Prostate gland (tissue), 2 donors: ENCODE measurements at regions not wholly inside any gene's neighbourhood (a gene's known extent, or its start where the extent isn't known, plus 50 kb on each side); places are given as distances from the start of the nearest gene placed in this dataset.

Source experiments
- DNase-seq: peaks from one replicate; pipeline ENCODE4 v3.0.0-alpha.2; 2019; ENCODE audit warnings: low spot score
- H3K27ac ChIP-seq, 2 donors: fragments of 200-600 bp; sonication (generic); 2 replicates each; pipeline ENCODE4 v1.5.1; 2017 to 2019
- H3K27me3 ChIP-seq: fragments of 200-600 bp; sonication (generic); replicated peaks from 2 replicates; pipeline ENCODE4 v1.5.1; 2019; ENCODE audit not compliant: insufficient read depth
- H3K36me3 ChIP-seq, 2 donors: fragments of 200-600 bp; sonication (generic); 1 replicate in 1 of 2; 2 replicates in 1 of 2; pipeline versions ENCODE4 v1.5.1 to v1.8.1; 2017 to 2019
- H3K4me1 ChIP-seq: fragments of 200-600 bp; sonication (generic); replicated peaks from 2 replicates; pipeline ENCODE4 v1.5.1; 2019
- H3K4me3 ChIP-seq, 2 donors: fragments of 200-600 bp; sonication (generic); 2 replicates each; pipeline ENCODE4 v1.5.1; 2017 to 2019
- H3K9me3 ChIP-seq: fragments of 200-600 bp; sonication (generic); 2 replicates; pipeline ENCODE4 v1.5.1; 2017
- POLR2A ChIP-seq: fragments of 450-650 bp; IDR thresholded peaks from one replicate; pipeline ENCODE4 v1.6.1; 2016; ENCODE audit warnings: antibody characterized with exemption, mild to moderate bottlenecking
- POLR2AphosphoS5 ChIP-seq: sonication (generic); formaldehyde crosslinking; IDR thresholded peaks from one replicate; pipeline ENCODE4 v1.6.1; 2017; ENCODE audit warnings: antibody characterized with exemption
- WGBS: methylation state at CpG from one replicate; pipeline ENCODE4 v1.1.5; 2018; 5-methylcytosine and 5-hydroxymethylcytosine counted together
- intact Hi-C: fragments of 100-400 bp; cut with DNase I; formaldehyde crosslinking; loops from one replicate; pipeline ENCODE4 v1.14.2; 2022
- TF ChIP-seq, protein P1 (sequence below), 4 experiments: fragments of 200-600 bp in 2 of 4; fragments of 450-650 bp in 2 of 4; sonication (generic) in 2 of 4; IDR thresholded peaks; 1 replicate in 3 of 4; 2 replicates in 1 of 4; pipeline ENCODE4 v1.5.1; 2016 to 2019; ENCODE audit warnings: antibody characterized with exemption in 4 of 4, mild to moderate bottlenecking in 2 of 4, moderate library complexity in 2 of 4

DNA sequence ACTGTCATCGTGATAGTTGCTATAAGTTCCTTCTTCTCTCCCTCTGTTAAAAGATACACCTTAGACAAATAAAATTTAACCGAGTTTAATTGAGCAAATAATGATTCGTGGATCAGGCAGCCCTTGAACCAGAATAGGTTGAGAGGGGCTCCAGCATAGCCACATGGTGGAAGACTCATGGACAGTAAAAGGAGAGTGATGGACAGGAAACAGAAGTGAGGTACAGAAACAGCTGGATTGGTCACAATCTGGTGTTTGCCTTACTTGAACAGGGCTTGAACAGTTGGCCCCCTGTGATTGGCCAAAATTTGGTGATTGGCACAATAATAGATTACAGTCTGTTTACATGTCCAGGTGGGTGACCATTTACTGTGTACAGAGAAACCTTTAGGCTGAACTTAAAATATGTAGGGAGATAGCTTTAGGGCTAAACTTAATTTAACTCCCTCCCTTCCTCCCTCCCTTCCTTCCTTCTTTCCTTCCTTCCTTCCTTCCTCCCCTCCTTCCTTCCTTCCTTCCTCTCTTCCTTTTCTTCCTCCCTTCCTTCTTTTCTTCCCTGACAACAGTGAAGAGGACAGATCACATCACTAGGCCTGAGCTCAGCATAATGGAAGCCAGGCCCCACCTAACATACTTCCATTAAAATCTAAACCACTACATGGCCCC is 531.8 kb upstream of the JARID2 start:
- 68% methylated on average over 3 of the region's 3 CpGs for WGBS
- TF ChIP-seq POLR2AphosphoS5 (no peak), POLR2A (no peak)
- TF ChIP-seq, protein P1, sequence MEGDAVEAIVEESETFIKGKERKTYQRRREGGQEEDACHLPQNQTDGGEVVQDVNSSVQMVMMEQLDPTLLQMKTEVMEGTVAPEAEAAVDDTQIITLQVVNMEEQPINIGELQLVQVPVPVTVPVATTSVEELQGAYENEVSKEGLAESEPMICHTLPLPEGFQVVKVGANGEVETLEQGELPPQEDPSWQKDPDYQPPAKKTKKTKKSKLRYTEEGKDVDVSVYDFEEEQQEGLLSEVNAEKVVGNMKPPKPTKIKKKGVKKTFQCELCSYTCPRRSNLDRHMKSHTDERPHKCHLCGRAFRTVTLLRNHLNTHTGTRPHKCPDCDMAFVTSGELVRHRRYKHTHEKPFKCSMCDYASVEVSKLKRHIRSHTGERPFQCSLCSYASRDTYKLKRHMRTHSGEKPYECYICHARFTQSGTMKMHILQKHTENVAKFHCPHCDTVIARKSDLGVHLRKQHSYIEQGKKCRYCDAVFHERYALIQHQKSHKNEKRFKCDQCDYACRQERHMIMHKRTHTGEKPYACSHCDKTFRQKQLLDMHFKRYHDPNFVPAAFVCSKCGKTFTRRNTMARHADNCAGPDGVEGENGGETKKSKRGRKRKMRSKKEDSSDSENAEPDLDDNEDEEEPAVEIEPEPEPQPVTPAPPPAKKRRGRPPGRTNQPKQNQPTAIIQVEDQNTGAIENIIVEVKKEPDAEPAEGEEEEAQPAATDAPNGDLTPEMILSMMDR (IDR thresholded peaks at IDR 0.05) = no peak
- intact Hi-C loops = no loop called here

DNA sequence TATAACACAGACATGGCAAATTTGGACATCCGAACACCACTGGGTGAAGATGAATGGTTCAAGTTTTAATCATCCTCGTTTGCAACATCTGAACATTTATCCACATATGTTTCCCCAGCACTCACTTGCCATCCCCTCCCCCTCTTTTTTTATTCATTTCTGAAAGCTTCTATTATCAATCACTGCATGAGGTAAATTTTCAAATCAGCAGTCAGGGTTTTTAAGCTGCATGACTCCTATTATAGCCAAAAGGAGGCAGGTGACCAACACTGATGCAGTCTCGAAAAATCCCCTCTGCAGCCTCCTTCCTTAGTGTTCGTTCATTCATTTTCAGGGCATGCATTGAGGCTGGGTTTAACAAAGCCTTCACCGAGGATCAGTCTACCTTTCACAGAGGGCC is 530.8 kb upstream of the JARID2 start:
- TF ChIP-seq POLR2A = no peak
- no peak for TF ChIP-seq POLR2AphosphoS5
- TF ChIP-seq, protein P1 (IDR thresholded peaks at IDR 0.05) = no peak
- Histone ChIP-seq H3K27me3 (no peaks in the 10 kb centered on the region), H3K4me3 (no peak overlapping the region), H3K4me1 (no peaks in the 10 kb centered on the region), H3K27ac (no peak overlapping the region), H3K36me3 (no peaks in the 10 kb centered on the region), H3K9me3 (no peaks in the 10 kb centered on the region)
- intact Hi-C loops = no loop called here
- WGBS = 96% methylated on average over 5 of the region's 5 CpGs
- DNase-seq = no peak

More for the DNA sequence above, 531.8 kb upstream of the JARID2 start:
- no peaks in the 10 kb centered on the region for H3K9me3 ChIP-seq
- H3K27me3 ChIP-seq = no peaks in the 10 kb centered on the region
- H3K4me1 ChIP-seq = no peaks in the 10 kb centered on the region
- no peak overlapping the region for H3K4me3 ChIP-seq
- H3K36me3 ChIP-seq = no peaks in the 10 kb centered on the region
- H3K27ac ChIP-seq = no peak overlapping the region
- DNase-seq = no peak

DNA sequence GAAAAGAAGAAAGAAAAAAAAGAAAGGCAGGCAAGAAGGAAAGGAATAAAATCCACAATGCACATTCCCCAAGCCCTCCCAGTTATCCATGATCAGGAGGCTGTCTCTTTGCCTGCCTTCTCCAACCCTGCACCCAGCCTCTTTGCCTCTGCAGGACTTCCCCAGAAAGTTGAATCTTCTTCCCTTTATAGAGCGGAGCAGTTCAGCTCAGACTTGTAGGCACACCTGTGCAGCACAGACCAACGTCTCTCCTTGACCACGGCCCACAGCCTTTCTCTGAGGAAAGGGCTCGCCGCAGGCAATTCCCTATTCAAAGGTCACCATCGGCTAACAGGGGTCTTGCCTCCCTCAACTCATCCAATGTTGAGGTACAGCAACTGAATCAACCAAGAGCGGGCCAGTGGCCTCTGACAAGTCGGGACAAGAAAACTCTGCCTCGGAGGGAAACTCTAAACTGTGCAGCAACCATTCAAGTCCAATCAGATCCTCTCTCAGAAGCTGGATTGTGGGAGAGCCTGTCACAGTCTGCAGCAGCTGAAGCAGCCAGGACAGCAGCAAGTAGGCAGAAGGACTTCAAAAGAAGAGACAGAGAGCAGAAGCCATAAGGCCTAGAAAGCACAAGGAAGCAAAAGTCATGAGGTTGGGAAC is 529.2 kb upstream of the JARID2 start:
- Histone ChIP-seq H3K27me3 (no peaks in the 10 kb centered on the region), H3K4me1 (no peaks in the 10 kb centered on the region), H3K4me3 (no peak overlapping the region), H3K9me3 (no peaks in the 10 kb centered on the region), H3K36me3 (no peaks in the 10 kb centered on the region), H3K27ac (no peak overlapping the region)
- TF ChIP-seq, protein P1 (IDR thresholded peaks at IDR 0.05) = no peak
- WGBS = 62% methylated on average over 9 of the region's 9 CpGs
- no peak for DNase-seq
- intact Hi-C loops = no loop called here

DNA sequence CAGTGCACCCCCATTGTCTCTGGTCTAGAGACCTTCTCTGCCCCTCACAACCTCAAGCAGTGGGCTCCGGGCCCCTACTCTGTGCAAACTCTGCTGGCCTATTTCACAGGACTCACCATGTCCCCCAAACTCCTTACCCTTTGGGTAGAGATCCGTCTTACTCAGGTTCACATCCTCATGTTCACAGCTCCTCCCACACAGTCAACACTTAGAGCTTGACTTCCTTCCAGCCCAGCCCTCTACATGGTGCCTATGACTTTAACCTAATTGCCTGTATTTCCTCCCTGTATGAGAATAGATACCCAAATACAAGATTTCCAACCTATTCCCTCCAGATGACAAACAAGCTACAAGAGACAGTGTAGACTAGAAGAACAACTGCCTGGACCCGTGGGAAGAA is 528.6 kb upstream of the JARID2 start:
- intact Hi-C loops = no loop called here
- H3K9me3 ChIP-seq = no peaks in the 10 kb centered on the region
- H3K4me1 ChIP-seq = no peaks in the 10 kb centered on the region
- no peaks in the 10 kb centered on the region for H3K27me3 ChIP-seq
- H3K27ac ChIP-seq = no peak overlapping the region
- 85% methylated on average over 3 of the region's 3 CpGs for WGBS
- no peak for DNase-seq
- no peak for TF ChIP-seq POLR2AphosphoS5
- TF ChIP-seq, protein P1 (IDR thresholded peaks at IDR 0.05) = no peak
- TF ChIP-seq POLR2A = no peak
- H3K36me3 ChIP-seq = no peaks in the 10 kb centered on the region
- H3K4me3 ChIP-seq = no peak overlapping the region

DNA sequence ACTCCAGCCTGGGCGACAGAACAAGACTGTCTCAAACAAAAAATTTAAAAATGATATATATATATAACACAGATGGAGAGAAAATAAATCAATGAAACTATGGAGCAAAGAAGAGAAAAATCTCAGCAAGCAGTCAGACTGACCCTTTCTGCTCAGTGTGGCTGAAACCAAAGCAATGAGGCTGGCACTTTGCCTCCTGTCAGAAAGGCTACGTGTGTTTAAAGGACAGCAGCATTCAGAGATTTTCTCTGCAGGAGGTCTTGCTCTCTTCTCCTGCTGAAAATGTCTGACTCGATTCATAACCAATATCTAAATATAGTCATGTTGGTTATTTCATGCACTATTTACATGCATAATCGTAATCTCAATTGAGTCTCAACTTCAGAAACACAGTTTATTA is 527.0 kb upstream of the JARID2 start:
- no peak for DNase-seq
- Histone ChIP-seq H3K4me3 (no peak overlapping the region), H3K27me3 (no peaks in the 10 kb centered on the region), H3K36me3 (no peaks in the 10 kb centered on the region), H3K4me1 (no peaks in the 10 kb centered on the region), H3K27ac (no peak overlapping the region), H3K9me3 (no peaks in the 10 kb centered on the region)
- intact Hi-C loops = no loop called here
- 79% methylated on average over 4 of the region's 4 CpGs for WGBS
- TF ChIP-seq POLR2A (no peak), POLR2AphosphoS5 (no peak)
- TF ChIP-seq, protein P1 (IDR thresholded peaks at IDR 0.05) = no peak
